Renal cortex interstitium (tissue), 11 donors: ENCODE measurements at regions not wholly inside any gene's neighbourhood (a gene's known extent, or its start where the extent isn't known, plus 50 kb on each side); places are given as distances from the start of the nearest gene placed in this dataset.
"Not testable (repeated sequence)": the region's sequence is repeated elsewhere in the genome, so short reads cannot be mapped to it uniquely, and the experiment has no call there.

Source experiments
- DNase-seq, 11 donors: peaks; one replicate each; pipeline ENCODE4 v3.0.0-alpha.2; 2013; ENCODE audit warnings: low read depth in 9 of 11, low spot score in 4 of 11; ENCODE audit errors: extremely low read depth in 1 of 11

DNA sequence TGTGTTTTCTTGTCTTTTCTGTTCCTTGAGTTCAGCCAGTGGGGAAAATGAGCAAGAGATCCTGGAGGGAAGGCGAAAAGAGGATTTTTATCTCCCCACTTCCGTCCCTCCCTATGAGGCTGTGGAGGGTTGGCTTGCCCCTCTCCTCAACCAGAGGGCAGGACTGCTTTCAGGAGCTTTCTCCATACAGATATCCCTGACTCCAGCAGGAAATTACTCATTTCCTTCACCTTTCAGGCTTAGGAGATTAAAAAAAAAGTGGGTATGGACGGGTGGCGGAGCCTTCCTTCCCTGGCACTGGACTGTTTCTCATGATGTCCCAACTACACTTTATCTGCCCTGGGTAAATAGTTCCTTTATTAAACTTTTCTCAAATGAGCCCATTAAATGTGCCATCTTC, 241.2 kb downstream of the FRK start:
- no peak for DNase-seq

DNA sequence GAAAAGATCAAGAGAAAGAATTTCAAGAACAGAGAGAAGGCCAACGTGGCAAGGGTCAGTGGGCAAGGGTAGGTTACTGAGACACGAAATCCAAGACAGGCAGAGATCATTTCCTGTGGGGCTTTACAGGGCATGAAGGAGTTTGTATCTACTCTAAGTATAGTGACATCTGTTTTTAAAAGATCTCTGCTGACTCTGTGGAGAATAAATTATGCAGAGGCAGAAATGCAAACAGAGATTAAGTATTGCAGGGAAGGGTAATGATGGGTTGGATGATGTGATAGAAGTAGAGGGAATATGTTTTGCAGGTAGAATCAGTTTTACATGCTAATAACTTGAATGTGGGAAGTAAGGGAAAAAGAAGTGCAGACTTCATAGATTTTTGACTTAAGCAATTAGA, 243.5 kb downstream of the FRK start:
- DNase-seq, result no peak

DNA sequence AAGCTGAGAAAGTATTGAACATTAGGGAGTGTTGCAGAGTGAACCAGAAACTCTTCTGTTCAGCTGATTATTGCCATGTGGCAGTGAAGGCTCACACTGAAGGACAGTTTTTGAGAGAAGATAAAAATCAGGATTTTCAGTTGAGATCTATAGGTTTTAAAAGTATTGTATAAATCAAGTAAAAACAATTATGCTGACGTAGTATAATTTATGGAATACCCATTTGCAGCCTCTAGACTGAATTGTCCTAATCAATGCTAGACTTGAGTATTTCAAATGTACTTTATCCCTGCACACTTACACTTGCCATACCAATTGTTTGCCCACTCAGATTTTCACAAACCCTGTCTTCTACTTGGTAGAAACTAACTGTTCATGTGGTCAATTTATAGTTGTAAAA, 245.8 kb downstream of the FRK start:
- no peak for DNase-seq

GRCh38 chr6:115811541-115811940, 249.2 kb downstream of the FRK start:
- DNase-seq, result no peak

- DNase-seq, result no peak
Measured at GRCh38 chr6:115798229-115798628, 262.5 kb downstream of the FRK start.

DNA sequence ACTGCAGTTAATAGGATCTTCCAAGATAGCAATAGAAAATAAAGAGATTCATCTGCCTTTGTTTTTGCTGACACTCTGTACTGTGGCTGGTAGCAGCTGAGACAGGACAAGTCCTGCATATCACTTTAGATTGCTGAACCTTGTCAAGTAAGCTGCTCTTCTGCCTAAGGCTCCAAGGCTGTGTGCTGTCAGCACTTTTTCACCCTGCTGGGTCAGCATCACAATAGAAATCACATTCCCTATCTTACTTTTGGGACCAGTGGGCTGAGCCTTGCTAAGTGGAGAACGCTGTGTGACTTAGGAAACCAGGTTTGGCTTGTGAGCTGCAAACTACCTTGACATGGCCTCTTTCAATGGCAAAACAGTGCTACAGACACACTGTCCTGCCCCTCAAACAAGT, 263.9 kb downstream of the FRK start:
- DNase-seq, result no peak

GRCh38 chr6:115796061-115796460, 264.6 kb downstream of the FRK start:
- DNase-seq, result no peak

DNA sequence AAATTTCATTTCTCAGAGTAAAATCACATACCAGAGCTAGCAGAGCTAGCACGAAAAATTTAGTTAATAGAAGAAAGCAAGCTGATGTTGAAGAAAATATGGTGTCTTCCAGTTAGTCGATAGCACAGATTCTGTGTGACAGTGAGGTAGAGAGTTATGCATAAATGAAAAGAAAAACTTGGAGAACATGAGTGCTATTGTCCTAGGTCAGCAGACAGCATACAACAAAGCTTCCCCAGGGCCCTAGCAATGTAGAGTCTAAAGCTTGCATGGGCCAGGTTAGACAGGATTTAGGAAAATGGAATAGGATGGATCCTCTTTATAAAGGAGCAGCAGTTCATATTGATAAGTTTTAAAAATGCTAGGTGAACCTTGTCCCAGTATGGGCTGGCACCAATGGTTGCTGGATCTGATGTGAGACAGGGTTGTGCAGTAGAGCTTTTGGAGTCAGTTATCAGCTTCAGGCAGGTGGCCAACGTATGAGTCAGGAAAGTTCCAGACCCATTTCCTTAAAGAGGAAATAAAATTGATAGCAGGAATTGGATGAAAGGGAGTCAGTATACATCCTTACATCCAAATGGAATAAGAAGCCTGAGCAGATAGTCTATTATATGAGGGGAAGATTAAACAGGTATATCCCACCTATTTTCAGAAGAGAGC, 277.2 kb downstream of the FRK start:
- DNase-seq, result no peak

DNA sequence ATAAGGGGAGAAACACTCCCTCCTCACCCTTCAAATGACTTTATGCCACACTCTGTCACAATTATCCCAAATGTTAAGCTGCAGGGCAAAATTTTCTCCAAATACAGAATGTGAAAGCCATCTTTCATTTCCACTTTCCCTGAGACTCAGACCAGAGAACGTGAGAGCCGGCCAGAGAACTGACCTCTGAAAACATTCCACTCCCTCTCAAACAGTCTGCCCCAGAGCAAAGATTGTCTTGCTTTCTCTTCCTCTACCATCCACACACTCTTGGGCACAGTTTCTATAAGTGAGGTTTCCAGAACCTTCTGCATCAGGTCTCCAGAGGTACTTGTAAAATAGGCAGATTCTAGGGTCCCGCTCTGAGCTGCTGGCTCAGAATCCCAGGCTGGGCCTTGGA, 278.1 kb downstream of the FRK start:
- no peak for DNase-seq

DNA sequence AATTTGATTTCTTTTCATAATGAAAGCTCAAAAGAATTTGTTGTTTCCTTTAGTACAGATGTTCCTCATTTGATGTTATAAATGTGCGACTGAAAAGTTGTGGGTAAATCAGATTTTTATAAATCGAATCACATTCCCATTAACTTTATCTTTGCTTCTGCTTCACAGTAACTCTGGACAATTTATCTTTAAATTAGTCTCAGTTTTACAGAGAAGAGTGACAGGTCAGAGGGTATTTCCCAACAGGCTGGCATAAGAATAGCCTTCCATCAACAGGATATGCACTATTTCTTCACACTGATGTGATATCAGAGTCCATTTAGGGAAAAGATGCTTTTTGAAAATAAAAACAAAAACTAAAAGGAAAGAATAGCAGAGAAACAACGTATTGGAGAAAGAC, 286.9 kb downstream of the FRK start:
- no peak for DNase-seq

GRCh38 chr6:115770851-115771250, 289.8 kb downstream of the FRK start:
- DNase-seq, result no peak

- DNase-seq, result no peak
Measured at GRCh38 chr6:115768500-115768899, 292.2 kb downstream of the FRK start.

GRCh38 chr6:115767931-115768330, 292.8 kb downstream of the FRK start:
- DNase-seq, result no peak

- DNase-seq, result no peak
Measured at GRCh38 chr6:115766745-115767462, 293.8 kb downstream of the FRK start.

DNA sequence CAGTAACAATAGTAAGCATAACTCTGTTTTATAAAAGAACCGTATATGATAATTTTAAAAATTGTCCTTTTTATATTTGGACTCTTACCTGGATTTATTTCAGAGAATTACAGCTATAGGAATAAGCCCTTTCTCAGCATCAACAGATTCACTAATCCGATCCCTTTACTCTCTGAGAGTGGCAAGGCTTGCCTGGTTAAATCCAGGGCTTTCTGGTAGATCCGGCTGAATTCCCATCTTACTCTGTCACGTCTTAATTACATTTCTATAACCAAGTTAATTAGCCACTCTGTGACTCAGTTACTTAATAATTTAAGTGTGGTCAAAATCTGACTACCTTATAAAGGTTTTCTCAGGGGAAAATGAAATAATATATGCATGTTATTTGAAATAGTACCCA, 294.7 kb downstream of the FRK start:
- no peak for DNase-seq

GRCh38 chr6:115759051-115759450, 301.6 kb downstream of the FRK start:
- DNase-seq, result no peak

DNA sequence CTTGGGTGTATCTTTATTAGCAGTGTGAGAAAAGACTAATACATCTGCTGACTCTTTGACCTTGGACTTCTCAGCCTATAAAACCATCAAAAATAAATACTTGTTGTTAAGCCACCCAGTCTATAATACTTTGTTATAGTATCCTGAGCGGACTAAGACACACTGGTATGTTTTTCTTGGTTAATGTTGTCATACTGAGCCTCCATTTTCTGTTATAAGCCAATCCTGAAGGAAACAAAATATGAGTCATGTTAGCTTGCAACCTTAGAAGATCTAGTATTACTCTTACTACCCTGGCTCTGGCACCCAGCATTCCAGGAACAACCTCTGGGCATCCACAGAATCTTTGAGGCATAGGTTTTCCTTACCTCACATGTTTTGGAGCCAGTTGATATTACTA, 307.2 kb downstream of the FRK start:
- no peak for DNase-seq

DNA sequence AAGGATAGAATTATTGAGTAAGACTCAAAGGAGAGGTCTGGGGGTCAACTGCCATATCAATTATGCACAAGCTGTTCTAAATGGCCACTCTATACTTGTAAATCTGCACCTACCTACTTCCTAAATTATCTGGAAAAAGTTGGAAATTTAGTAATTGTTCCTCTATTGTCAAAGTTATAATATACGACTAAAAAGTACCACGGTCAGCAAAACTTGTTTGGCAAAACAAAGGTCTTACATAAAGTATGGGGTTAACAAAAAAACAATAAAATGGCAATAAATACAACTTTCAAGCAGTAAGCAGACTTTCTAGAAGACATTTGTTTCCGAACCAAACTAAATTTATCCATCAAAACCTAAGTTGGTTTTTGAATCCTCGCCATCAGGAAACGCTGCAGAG, 309.7 kb downstream of the FRK start:
- no peak for DNase-seq

GRCh38 chr6:115750292-115750691, 310.4 kb downstream of the FRK start:
- DNase-seq, result no peak

DNA sequence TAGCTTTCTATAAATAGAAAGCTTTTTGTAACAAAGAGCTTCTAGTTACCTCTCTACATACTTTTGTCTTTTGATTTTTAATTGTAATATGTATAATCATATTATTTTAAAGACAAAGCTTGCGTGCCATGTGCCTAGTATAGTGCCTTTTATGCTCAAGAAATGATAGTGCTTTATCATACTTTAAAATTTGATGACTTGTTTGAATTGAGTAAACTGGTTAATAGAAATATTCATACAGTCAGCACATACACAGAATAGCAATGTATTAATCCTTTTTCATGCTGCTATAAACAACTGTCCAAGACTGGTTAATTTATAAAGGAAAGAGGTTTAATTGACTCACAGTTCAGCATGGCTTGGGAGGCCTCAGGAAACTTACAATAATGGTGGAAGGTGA, 313.0 kb downstream of the FRK start:
- no peak for DNase-seq

DNA sequence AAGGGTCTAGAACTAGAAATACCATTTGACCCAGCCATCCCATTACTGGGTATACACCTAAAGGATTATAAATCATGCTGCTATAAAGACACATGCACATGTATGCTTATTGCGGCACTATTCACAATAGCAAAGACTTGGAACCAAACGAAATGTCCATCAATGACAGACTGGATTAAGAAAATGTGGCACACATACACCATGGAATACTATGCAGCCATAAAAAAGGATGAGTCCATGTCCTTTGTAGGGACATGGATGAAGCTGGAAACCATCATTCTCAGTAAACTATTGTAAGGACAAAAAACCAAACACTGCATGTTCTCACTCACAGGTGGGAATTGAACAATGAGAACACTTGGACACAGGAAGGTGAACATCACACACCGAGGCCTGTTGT, 314.1 kb downstream of the FRK start:
- not testable (repeated sequence) for DNase-seq
